ENCODE measurements at regions not wholly inside any gene's neighbourhood (a gene's known extent, or its start where the extent isn't known, plus 50 kb on each side); places are given as distances from the start of the nearest gene placed in this dataset.

DNA sequence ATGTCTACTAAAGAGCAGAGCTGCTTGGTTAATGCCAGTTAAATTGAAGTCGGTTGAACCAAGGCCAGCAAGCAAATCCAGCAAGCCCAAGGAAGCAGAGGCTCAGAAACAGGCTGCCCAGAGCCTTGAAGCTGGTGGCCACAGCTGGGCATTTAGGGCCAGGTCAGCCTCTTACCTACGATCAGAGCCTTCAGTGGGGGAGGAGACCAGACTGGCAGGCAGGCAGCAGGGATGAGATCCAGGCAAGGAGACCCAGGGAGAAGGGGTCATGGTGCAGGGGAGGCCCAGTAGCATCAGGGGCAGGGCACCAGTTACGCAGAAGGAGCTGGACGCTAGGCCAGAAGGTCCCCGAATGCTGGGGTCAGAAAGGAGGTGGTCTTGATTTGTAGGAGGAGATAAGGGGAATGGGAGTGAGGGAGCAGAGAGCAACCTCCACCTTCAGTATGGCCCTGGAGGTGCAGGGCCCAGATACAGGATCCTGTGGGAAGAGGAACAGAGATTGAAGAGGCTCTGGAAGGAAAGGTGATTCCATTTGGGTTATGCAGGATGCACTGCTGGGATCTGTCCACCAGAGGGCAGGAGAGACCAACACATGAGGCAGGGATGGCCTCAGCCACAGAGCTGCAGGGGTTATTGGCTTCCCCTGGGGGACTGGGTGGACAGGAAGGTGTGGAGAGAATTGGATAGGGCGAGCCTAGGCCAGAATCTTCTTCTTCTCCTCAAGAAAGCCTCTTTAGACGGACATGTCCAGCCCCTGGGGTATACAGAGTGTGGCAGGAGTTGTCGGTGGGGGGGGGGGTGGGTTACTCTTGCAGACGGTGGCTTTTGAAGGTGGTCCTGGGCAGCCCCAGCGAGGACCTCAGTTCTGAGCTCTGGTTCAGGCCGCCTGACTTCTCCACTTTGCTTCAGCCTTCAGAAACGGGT is 132.6 kb upstream of the PODXL start:
- H3K9ac ChIP-seq (ENCODE audit: low read length): no peak overlapping the region
- H3K4me1 Mint-ChIP-seq (ENCODE audit: low read depth, unreplicated experiment): no peaks in the 10 kb centered on the region
- FAIRE-seq: peak; percentile 63
- no peak overlapping the region for H3K4me3 Mint-ChIP-seq (ENCODE audit: unreplicated experiment)
- no peaks in the 10 kb centered on the region for H3K9me3 ChIP-seq (ENCODE audit: insufficient read depth, low read depth, low read length)
- no peaks in the 10 kb centered on the region for H3K9me3 Mint-ChIP-seq (ENCODE audit: unreplicated experiment)
- TF ChIP-seq CTCF (IDR thresholded peaks at IDR 0.05; ENCODE audit: insufficient read depth, low read depth, low read length) (peak; percentile 97), EZH2 (IDR thresholded peaks at IDR 0.05; ENCODE audit: insufficient read depth, low read length) (no peak)
- H3K4me3 ChIP-seq (ENCODE audit: insufficient read depth, low read depth, low read length): no peak overlapping the region
- no peak overlapping the region for H3K27ac ChIP-seq (ENCODE audit: low read depth, low read length)
- H3K27me3 ChIP-seq (ENCODE audit: insufficient read depth, low read length): peaks cover 27% of the 10 kb centered on the region
- H3K4me2 ChIP-seq (ENCODE audit: low read length): no peak overlapping the region
- no peaks in the 10 kb centered on the region for H3K36me3 ChIP-seq (ENCODE audit: insufficient read depth, low read length)
- H3K27me3 Mint-ChIP-seq (ENCODE audit: low read depth, unreplicated experiment): peaks cover 68% of the 10 kb centered on the region
- peaks cover 2% of the 10 kb centered on the region for H3K36me3 Mint-ChIP-seq (ENCODE audit: low read depth, unreplicated experiment)
- H4K20me1 ChIP-seq (ENCODE audit: insufficient read depth, low read length): no peaks in the 10 kb centered on the region
- H3K4me1 ChIP-seq (ENCODE audit: insufficient read depth, low read length): no peaks in the 10 kb centered on the region
- no peak overlapping the region for H2AFZ ChIP-seq (ENCODE audit: low read depth, low read length)
- no peak overlapping the region for H3K27ac Mint-ChIP-seq (ENCODE audit: unreplicated experiment)
- peak; percentile 9 for DNase-seq (ENCODE audit: low read depth)
- no peaks in the 10 kb centered on the region for H3K79me2 ChIP-seq (ENCODE audit: insufficient read depth, low read length)

- Mint-ChIP-seq H3K4me1 (ENCODE audit: low read depth, unreplicated experiment) (no peaks in the 10 kb centered on the region), H3K9me3 (ENCODE audit: unreplicated experiment) (no peaks in the 10 kb centered on the region), H3K36me3 (ENCODE audit: low read depth, unreplicated experiment) (peaks cover 4% of the 10 kb centered on the region), H3K4me3 (ENCODE audit: unreplicated experiment) (no peak overlapping the region), H3K27me3 (ENCODE audit: low read depth, unreplicated experiment) (peaks cover 62% of the 10 kb centered on the region), H3K27ac (ENCODE audit: unreplicated experiment) (no peak overlapping the region)
- H3K27ac ChIP-seq (ENCODE audit: low read depth, low read length): no peak overlapping the region
- TF ChIP-seq EZH2 (IDR thresholded peaks at IDR 0.05; ENCODE audit: insufficient read depth, low read length): no peak
- TF ChIP-seq CTCF (IDR thresholded peaks at IDR 0.05; ENCODE audit: insufficient read depth, low read depth, low read length): no peak
- H3K36me3 ChIP-seq (ENCODE audit: insufficient read depth, low read length): no peaks in the 10 kb centered on the region
- no peaks in the 10 kb centered on the region for H4K20me1 ChIP-seq (ENCODE audit: insufficient read depth, low read length)
- no peak overlapping the region for H3K9ac ChIP-seq (ENCODE audit: low read length)
- FAIRE-seq (no peak), DNase-seq (ENCODE audit: low read depth) (no peak)
- no peak overlapping the region for H3K4me2 ChIP-seq (ENCODE audit: low read length)
- peaks cover 25% of the 10 kb centered on the region for H3K27me3 ChIP-seq (ENCODE audit: insufficient read depth, low read length)
- H2AFZ ChIP-seq (ENCODE audit: low read depth, low read length): no peak overlapping the region
- no peak overlapping the region for H3K4me3 ChIP-seq (ENCODE audit: insufficient read depth, low read depth, low read length)
- no peaks in the 10 kb centered on the region for H3K79me2 ChIP-seq (ENCODE audit: insufficient read depth, low read length)
- H3K4me1 ChIP-seq (ENCODE audit: insufficient read depth, low read length): no peaks in the 10 kb centered on the region
- no peaks in the 10 kb centered on the region for H3K9me3 ChIP-seq (ENCODE audit: insufficient read depth, low read depth, low read length)
Measured at GRCh38 chr7:131687296-131687695, 130.9 kb upstream of the PODXL start.

DNA sequence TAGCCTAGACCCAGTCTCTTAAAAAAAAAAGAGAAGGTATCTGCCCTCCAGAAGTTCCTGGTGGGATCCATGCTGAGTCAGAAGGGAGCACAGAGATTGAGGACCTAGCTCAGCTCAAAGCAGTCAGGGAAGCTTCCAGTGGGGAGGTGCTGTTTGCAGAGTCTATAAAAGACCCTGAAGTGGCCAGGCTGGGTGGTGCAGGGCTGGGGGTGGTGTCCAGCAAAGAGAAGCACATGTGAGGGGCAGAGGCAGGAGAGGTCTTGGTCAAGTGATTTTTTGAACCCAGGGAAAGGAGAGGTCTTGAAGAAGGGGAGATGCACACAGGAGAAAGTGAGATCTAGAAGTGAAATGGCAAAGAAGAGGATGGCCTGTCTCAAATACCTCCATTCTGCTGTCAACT is 130.4 kb upstream of the PODXL start:
- H2AFZ ChIP-seq (ENCODE audit: low read depth, low read length): no peak overlapping the region
- FAIRE-seq: no peak
- no peak overlapping the region for H3K9ac ChIP-seq (ENCODE audit: low read length)
- DNase-seq (ENCODE audit: low read depth): no peak
- Mint-ChIP-seq H3K4me1 (ENCODE audit: low read depth, unreplicated experiment) (no peaks in the 10 kb centered on the region), H3K9me3 (ENCODE audit: unreplicated experiment) (no peaks in the 10 kb centered on the region), H3K27ac (ENCODE audit: unreplicated experiment) (no peak overlapping the region), H3K36me3 (ENCODE audit: low read depth, unreplicated experiment) (peaks cover 2% of the 10 kb centered on the region), H3K27me3 (ENCODE audit: low read depth, unreplicated experiment) (peaks cover 59% of the 10 kb centered on the region), H3K4me3 (ENCODE audit: unreplicated experiment) (no peak overlapping the region)
- H4K20me1 ChIP-seq (ENCODE audit: insufficient read depth, low read length): no peaks in the 10 kb centered on the region
- no peak overlapping the region for H3K27ac ChIP-seq (ENCODE audit: low read depth, low read length)
- no peaks in the 10 kb centered on the region for H3K4me1 ChIP-seq (ENCODE audit: insufficient read depth, low read length)
- H3K4me3 ChIP-seq (ENCODE audit: insufficient read depth, low read depth, low read length): no peak overlapping the region
- H3K4me2 ChIP-seq (ENCODE audit: low read length): no peak overlapping the region
- TF ChIP-seq EZH2 (IDR thresholded peaks at IDR 0.05; ENCODE audit: insufficient read depth, low read length): no peak
- TF ChIP-seq CTCF (IDR thresholded peaks at IDR 0.05; ENCODE audit: insufficient read depth, low read depth, low read length): no peak
- H3K27me3 ChIP-seq (ENCODE audit: insufficient read depth, low read length): peaks cover 27% of the 10 kb centered on the region
- H3K9me3 ChIP-seq (ENCODE audit: insufficient read depth, low read depth, low read length): no peaks in the 10 kb centered on the region
- H3K36me3 ChIP-seq (ENCODE audit: insufficient read depth, low read length): no peaks in the 10 kb centered on the region
- H3K79me2 ChIP-seq (ENCODE audit: insufficient read depth, low read length): no peaks in the 10 kb centered on the region

Data from astrocyte (in vitro differentiated cells and primary cell).